Esophagus squamous epithelium (tissue), 4 donors: ENCODE measurements at regions not wholly inside any gene's neighbourhood (a gene's known extent, or its start where the extent isn't known, plus 50 kb on each side); places are given as distances from the start of the nearest gene placed in this dataset.

Experiments
- POLR2A ChIP-seq, 4 donors: fragments of 450-650 bp; IDR thresholded peaks; one replicate each; pipeline ENCODE4 v1.6.1; 2017; ENCODE audit warnings: antibody characterized with exemption in 4 of 4, mild to moderate bottlenecking in 4 of 4, moderate library complexity in 3 of 4
- TF ChIP-seq, protein P1 (sequence below), 6 experiments: fragments of 450-650 bp in 4 of 6; fragments of 200-600 bp in 2 of 6; sonication (generic) in 2 of 6; IDR thresholded peaks; one replicate each; pipeline ENCODE4 v1.5.1; 2016 to 2019; ENCODE audit warnings: antibody characterized with exemption in 6 of 6, mild to moderate bottlenecking in 4 of 6, moderate library complexity in 4 of 6

DNA sequence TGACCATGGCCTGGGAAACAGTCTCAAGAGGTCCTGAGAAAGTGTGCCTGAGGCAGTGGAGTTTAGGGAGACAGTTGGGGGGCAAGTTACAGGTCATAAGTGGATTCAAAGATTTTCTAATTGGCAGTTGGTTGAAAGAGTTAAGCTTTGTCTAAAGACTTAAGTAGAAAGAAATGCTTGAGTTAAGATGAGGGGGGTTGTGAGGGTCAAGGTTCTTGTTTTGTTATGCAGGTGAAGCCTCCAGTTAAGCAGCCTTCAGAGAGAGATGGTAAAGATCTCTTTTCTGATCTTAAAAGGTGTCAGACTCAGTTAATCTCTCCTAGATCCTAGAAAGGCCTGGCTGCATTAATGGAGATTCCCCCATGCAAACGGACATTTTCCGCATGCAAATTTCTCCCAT is 356.3 kb upstream of the C2CD4B start:
- TF ChIP-seq, protein P1, sequence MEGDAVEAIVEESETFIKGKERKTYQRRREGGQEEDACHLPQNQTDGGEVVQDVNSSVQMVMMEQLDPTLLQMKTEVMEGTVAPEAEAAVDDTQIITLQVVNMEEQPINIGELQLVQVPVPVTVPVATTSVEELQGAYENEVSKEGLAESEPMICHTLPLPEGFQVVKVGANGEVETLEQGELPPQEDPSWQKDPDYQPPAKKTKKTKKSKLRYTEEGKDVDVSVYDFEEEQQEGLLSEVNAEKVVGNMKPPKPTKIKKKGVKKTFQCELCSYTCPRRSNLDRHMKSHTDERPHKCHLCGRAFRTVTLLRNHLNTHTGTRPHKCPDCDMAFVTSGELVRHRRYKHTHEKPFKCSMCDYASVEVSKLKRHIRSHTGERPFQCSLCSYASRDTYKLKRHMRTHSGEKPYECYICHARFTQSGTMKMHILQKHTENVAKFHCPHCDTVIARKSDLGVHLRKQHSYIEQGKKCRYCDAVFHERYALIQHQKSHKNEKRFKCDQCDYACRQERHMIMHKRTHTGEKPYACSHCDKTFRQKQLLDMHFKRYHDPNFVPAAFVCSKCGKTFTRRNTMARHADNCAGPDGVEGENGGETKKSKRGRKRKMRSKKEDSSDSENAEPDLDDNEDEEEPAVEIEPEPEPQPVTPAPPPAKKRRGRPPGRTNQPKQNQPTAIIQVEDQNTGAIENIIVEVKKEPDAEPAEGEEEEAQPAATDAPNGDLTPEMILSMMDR (IDR thresholded peaks at IDR 0.05): no peak
- TF ChIP-seq POLR2A (IDR thresholded peaks at IDR 0.05): no peak
